ENCODE measurements at regions not wholly inside any gene's neighbourhood (a gene's known extent, or its start where the extent isn't known, plus 50 kb on each side); places are given as distances from the start of the nearest gene placed in this dataset.

GRCh38 chr4:59983852-59984251 is 1216.3 kb upstream of the ADGRL3 start:
- Mint-ChIP-seq H3K4me3 (no peak overlapping the region), H3K27ac (no peak overlapping the region), H3K36me3 (no peaks in the 10 kb centered on the region), H3K4me1 (no peaks in the 10 kb centered on the region), H3K27me3 (ENCODE audit: low read depth) (no peaks in the 10 kb centered on the region), H3K9me3 (peaks cover 12% of the 10 kb centered on the region)
- no peak for DNase-seq (ENCODE audit: low spot score in 2 of 2, unreplicated experiment in 2 of 2)
- TF ChIP-seq CTCF (IDR thresholded peaks at IDR 0.05; ENCODE audit: unreplicated experiment), result no peak

DNA sequence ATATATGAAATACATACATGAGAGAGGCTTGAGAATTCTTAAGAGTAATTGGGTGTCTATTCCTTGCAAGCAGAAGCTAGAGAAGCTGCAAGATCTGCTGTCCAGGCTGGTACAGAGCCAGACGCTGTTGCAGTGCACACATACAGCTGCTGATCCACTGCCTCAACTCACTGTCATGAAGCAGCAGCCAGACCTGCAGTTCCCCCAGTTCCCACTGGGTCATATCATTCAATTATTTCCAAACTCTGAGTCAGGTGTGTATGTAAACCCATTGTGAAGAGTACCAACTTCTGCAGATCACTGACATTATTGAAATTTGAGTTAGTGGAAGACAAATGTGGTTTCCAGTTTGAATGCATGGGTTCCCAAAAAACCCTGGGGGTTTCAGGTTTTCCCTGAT is 1212.8 kb upstream of the ADGRL3 start:
- Mint-ChIP-seq H3K36me3 (no peaks in the 10 kb centered on the region), H3K27me3 (ENCODE audit: low read depth) (no peaks in the 10 kb centered on the region), H3K4me1 (no peaks in the 10 kb centered on the region), H3K9me3 (no peaks in the 10 kb centered on the region), H3K27ac (no peak overlapping the region), H3K4me3 (no peak overlapping the region)
- no peak for DNase-seq (ENCODE audit: low spot score in 2 of 2, unreplicated experiment in 2 of 2)
- no peak for TF ChIP-seq CTCF (IDR thresholded peaks at IDR 0.05; ENCODE audit: unreplicated experiment)

GRCh38 chr4:59994118-59994517 is 1206.0 kb upstream of the ADGRL3 start:
- no peak overlapping the region for H3K27ac Mint-ChIP-seq
- H3K27me3 Mint-ChIP-seq (ENCODE audit: low read depth), result no peaks in the 10 kb centered on the region
- TF ChIP-seq CTCF (IDR thresholded peaks at IDR 0.05; ENCODE audit: unreplicated experiment), result no peak
- H3K4me1 Mint-ChIP-seq, result no peaks in the 10 kb centered on the region
- H3K9me3 Mint-ChIP-seq, result peaks cover 38% of the 10 kb centered on the region
- no peak overlapping the region for H3K4me3 Mint-ChIP-seq
- DNase-seq (ENCODE audit: low spot score in 2 of 2, unreplicated experiment in 2 of 2), result no peak
- H3K36me3 Mint-ChIP-seq, result peaks cover 2% of the 10 kb centered on the region

- no peak overlapping the region for H3K27ac Mint-ChIP-seq
- H3K27me3 Mint-ChIP-seq (ENCODE audit: low read depth), result no peaks in the 10 kb centered on the region
- no peak overlapping the region for H3K4me3 Mint-ChIP-seq
- DNase-seq (ENCODE audit: low spot score in 2 of 2, unreplicated experiment in 2 of 2), result no peak
- no peaks in the 10 kb centered on the region for H3K4me1 Mint-ChIP-seq
- H3K36me3 Mint-ChIP-seq, result peaks cover 9% of the 10 kb centered on the region
- no peak for TF ChIP-seq CTCF (IDR thresholded peaks at IDR 0.05; ENCODE audit: unreplicated experiment)
- H3K9me3 Mint-ChIP-seq, result peaks cover 33% of the 10 kb centered on the region
Measured at GRCh38 chr4:60002603-60003337, 1197.4 kb upstream of the ADGRL3 start.

GRCh38 chr4:60013464-60014184 is 1186.5 kb upstream of the ADGRL3 start:
- H3K27ac Mint-ChIP-seq, result no peak overlapping the region
- H3K27me3 Mint-ChIP-seq (ENCODE audit: low read depth), result no peaks in the 10 kb centered on the region
- no peaks in the 10 kb centered on the region for H3K4me1 Mint-ChIP-seq
- TF ChIP-seq CTCF (IDR thresholded peaks at IDR 0.05; ENCODE audit: unreplicated experiment), result no peak
- no peaks in the 10 kb centered on the region for H3K36me3 Mint-ChIP-seq
- H3K4me3 Mint-ChIP-seq, result no peak overlapping the region
- no peak for DNase-seq (ENCODE audit: low spot score in 2 of 2, unreplicated experiment in 2 of 2)
- H3K9me3 Mint-ChIP-seq, result no peaks in the 10 kb centered on the region

Measured in mesothelial cell of epicardium (in vitro differentiated cells).